ENCODE measurements at regions not wholly inside any gene's neighbourhood (a gene's known extent, or its start where the extent isn't known, plus 50 kb on each side); places are given as distances from the start of the nearest gene placed in this dataset.

- Mint-ChIP-seq H3K4me3 (peak overlapping the region in 1 of 3 experiments; percentile 42), H3K9me3 (peaks cover 7% of the 10 kb centered on the region), H3K27me3 (ENCODE audit: low read depth) (peaks cover 9% of the 10 kb centered on the region), H3K4me1 (peaks cover 45% of the 10 kb centered on the region), H3K36me3 (ENCODE audit: low read depth) (no peaks in the 10 kb centered on the region), H3K27ac (peak overlapping the region; percentile 38 to 83 (median 81))
- TF ChIP-seq CTCF (IDR thresholded peaks at IDR 0.05; ENCODE audit: unreplicated experiment in 3 of 3), result no peak
These were observed 137.6 kb downstream of the MIS18A start for GRCh38 chr21:32141318-32141633.

GRCh38 chr21:32140604-32141317, 138.1 kb downstream of the MIS18A start:
- no peaks in the 10 kb centered on the region for H3K36me3 Mint-ChIP-seq (ENCODE audit: low read depth)
- no peak for TF ChIP-seq CTCF (IDR thresholded peaks at IDR 0.05; ENCODE audit: unreplicated experiment in 3 of 3)
- H3K9me3 Mint-ChIP-seq, result peaks cover 6% of the 10 kb centered on the region
- H3K27ac Mint-ChIP-seq, result peak overlapping the region; percentile 57 to 83 (median 81)
- H3K4me3 Mint-ChIP-seq, result no peak overlapping the region
- H3K27me3 Mint-ChIP-seq (ENCODE audit: low read depth), result peaks cover 14% of the 10 kb centered on the region
- H3K4me1 Mint-ChIP-seq, result peaks cover 50% of the 10 kb centered on the region

- Mint-ChIP-seq H3K27me3 (ENCODE audit: low read depth) (peaks cover 17% of the 10 kb centered on the region), H3K36me3 (ENCODE audit: low read depth) (no peaks in the 10 kb centered on the region), H3K27ac (peak overlapping the region; percentile 39 to 83 (median 57)), H3K4me1 (peaks cover 56% of the 10 kb centered on the region), H3K4me3 (no peak overlapping the region), H3K9me3 (peaks cover 6% of the 10 kb centered on the region)
- no peak for TF ChIP-seq CTCF (IDR thresholded peaks at IDR 0.05; ENCODE audit: unreplicated experiment in 3 of 3)
These were observed 138.7 kb downstream of the MIS18A start for GRCh38 chr21:32140151-32140550.

GRCh38 chr21:32138658-32139057, 140.2 kb downstream of the MIS18A start:
- Mint-ChIP-seq H3K27ac (no peak overlapping the region), H3K4me1 (peaks cover 60% of the 10 kb centered on the region), H3K4me3 (no peak overlapping the region), H3K9me3 (peaks cover 6% of the 10 kb centered on the region), H3K36me3 (ENCODE audit: low read depth) (no peaks in the 10 kb centered on the region), H3K27me3 (ENCODE audit: low read depth) (peaks cover 17% of the 10 kb centered on the region)
- no peak for TF ChIP-seq CTCF (IDR thresholded peaks at IDR 0.05; ENCODE audit: unreplicated experiment in 3 of 3)

GRCh38 chr21:32137931-32138330, 140.9 kb downstream of the MIS18A start:
- no peaks in the 10 kb centered on the region for H3K36me3 Mint-ChIP-seq (ENCODE audit: low read depth)
- H3K4me3 Mint-ChIP-seq, result no peak overlapping the region
- no peak for TF ChIP-seq CTCF (IDR thresholded peaks at IDR 0.05; ENCODE audit: unreplicated experiment in 3 of 3)
- H3K9me3 Mint-ChIP-seq, result peaks cover 6% of the 10 kb centered on the region
- H3K4me1 Mint-ChIP-seq, result peaks cover 60% of the 10 kb centered on the region
- no peak overlapping the region for H3K27ac Mint-ChIP-seq
- peaks cover 17% of the 10 kb centered on the region for H3K27me3 Mint-ChIP-seq (ENCODE audit: low read depth)

GRCh38 chr21:32137266-32137665, 141.6 kb downstream of the MIS18A start:
- Mint-ChIP-seq H3K27ac (peak overlapping the region in 1 of 3 experiments; percentile 23), H3K36me3 (ENCODE audit: low read depth) (no peaks in the 10 kb centered on the region), H3K4me1 (peaks cover 59% of the 10 kb centered on the region), H3K27me3 (ENCODE audit: low read depth) (peaks cover 17% of the 10 kb centered on the region), H3K9me3 (peaks cover 6% of the 10 kb centered on the region), H3K4me3 (no peak overlapping the region)
- no peak for TF ChIP-seq CTCF (IDR thresholded peaks at IDR 0.05; ENCODE audit: unreplicated experiment in 3 of 3)
